Occipital lobe (tissue), 1 donor: ENCODE measurements at regions not wholly inside any gene's neighbourhood (a gene's known extent, or its start where the extent isn't known, plus 50 kb on each side); places are given as distances from the start of the nearest gene placed in this dataset.
A peak's percentile ranks its signal among the peaks of the same experiment; 100 is the strongest.

Experiments used
- DNase-seq: peaks from one replicate; lab custom pipeline; 2025; lab: John Stamatoyannopoulos, UW

GRCh38 chr2:153005071-153005730, 286.8 kb downstream of the ARL6IP6 start:
- DNase-seq, result no peak

- no peak for DNase-seq
Observed at GRCh38 chr2:153004627-153005026, 286.2 kb downstream of the ARL6IP6 start.

- no peak for DNase-seq
Observed at GRCh38 chr2:152974146-152974545, 255.7 kb downstream of the ARL6IP6 start.

GRCh38 chr2:152971685-152972084, 253.3 kb downstream of the ARL6IP6 start:
- DNase-seq, result no peak

DNA sequence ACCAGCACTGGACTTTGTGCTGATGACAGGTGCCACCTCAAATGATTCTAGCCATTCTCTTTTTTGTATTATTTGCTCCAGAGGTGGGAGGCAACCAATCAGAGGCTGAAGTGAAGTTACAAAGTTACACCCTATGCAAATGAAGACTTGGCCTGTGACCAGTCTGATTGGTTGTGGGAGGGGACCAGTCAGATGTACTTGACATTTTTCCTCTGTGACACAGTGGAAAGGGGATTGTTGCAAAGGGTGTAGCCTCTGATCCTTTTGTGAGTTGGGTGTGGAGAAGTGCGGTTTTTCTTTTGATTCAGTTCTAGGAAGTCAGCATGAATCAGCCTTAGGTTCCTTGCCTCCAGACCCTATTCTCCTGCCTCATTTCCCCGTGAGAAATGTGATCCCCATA, 244.0 kb downstream of the ARL6IP6 start:
- DNase-seq, result no peak

- no peak for DNase-seq
Observed at GRCh38 chr2:152961351-152961750, 242.9 kb downstream of the ARL6IP6 start.

- no peak for DNase-seq
Observed at GRCh38 chr2:152950126-152950525, 231.7 kb downstream of the ARL6IP6 start.

DNA sequence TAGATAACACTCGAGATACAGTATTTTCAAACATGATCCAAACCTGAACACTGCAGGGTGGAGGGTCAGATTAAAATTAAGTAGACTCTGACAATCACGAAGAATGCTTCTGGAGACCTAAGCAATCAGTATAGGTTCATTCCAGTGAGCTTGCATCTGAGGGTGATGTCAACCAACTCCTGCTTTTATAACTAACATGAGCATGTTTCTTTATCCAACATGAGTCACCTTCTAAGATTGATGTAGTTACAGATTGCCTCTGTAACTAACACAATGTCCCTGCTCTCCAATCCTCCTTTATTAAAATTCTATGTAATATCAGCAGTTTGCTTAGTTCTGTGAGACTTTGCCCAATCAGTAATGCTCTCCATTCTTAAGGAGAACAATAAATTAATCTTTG, 225.7 kb downstream of the ARL6IP6 start:
- no peak for DNase-seq

DNA sequence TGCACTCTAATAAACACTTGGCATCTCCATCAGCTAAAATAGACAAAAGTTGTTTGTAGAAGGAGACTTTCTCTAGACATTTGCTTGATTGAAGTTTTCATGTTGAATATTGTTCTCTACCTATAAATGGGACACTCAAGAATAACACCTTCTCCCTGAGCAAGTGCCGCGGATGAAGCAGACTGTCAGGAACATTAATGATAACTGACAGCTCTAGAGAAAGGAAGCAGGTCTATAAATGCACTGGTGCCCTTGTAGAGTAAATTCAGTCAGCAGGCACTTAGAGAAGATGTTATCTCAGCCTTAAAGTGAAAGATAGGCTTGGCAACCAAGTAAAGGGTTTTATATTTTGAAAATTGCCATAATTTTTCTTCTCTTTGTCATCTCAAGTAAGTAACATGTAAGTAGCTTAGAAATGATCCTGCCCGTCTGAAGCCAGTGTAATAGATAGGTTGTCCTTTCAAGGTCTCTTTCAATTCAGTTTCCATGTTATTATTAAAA, 224.6 kb downstream of the ARL6IP6 start:
- no peak for DNase-seq

- no peak for DNase-seq
Observed at GRCh38 chr2:152930501-152930900, 212.1 kb downstream of the ARL6IP6 start.

- no peak for DNase-seq
Observed at GRCh38 chr2:152929628-152930027, 211.2 kb downstream of the ARL6IP6 start.

GRCh38 chr2:152925547-152926448, 207.4 kb downstream of the ARL6IP6 start:
- DNase-seq, result peak; percentile 12

DNA sequence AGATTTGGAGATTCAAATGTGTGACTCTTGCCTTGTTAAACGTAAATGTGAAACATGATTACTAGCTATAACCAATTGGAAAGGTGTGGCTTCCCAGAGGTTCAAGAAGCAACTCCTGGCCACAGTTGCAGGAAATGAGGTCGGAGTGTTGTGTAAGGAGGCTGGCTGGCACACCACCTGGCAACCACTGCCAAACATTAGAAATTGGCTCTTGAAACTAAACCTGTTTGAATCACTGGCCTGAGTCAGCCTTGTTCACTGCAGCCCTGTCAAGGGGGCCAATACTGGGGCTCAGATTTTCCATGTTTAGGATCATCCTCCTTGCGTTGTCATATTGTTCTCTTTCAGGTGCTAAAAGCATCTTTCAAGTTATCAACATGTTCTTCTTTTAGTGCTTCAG, 206.3 kb downstream of the ARL6IP6 start:
- no peak for DNase-seq

DNA sequence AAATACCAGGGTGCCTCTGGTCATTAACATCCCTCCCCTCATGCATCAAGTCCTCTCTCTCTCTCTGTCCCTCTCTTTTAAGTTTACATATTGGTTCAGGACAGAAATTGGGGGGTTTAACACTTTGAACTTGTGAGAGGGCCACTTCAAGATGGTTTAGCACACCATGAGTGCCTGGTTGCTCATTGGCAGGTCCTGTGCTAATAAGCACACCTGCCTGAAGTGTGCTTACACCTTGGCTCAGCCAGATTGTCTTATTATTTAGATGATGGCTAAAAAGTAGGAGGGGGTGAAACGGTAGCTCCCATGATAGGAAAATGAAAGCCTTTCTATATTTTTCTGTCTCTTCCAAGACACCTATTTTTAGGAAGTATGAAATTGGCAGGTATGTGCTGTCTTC, 205.8 kb downstream of the ARL6IP6 start:
- no peak for DNase-seq

- DNase-seq, result no peak
Observed at GRCh38 chr2:152920846-152921245, 202.4 kb downstream of the ARL6IP6 start.

DNA sequence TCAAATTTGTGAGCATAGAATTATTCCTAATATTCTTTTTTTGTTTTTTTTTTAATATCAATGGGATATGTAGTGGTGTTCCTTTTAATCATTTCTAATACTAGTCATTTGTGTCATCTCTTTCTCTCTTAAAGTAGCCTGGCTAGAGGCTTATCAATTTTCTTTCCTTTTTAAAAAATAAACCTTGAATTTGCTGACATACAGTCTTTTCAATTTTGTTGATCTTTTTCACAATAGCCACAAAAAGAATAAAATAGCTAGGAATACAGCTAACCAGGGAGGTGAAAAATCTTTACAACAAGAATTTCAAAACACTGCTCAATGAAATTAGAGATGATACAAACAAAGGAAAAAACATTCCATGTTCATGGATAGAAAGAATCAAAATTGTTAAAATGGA, 192.6 kb downstream of the ARL6IP6 start:
- no peak for DNase-seq

- no peak for DNase-seq
Observed at GRCh38 chr2:152907046-152907445, 188.6 kb downstream of the ARL6IP6 start.

DNA sequence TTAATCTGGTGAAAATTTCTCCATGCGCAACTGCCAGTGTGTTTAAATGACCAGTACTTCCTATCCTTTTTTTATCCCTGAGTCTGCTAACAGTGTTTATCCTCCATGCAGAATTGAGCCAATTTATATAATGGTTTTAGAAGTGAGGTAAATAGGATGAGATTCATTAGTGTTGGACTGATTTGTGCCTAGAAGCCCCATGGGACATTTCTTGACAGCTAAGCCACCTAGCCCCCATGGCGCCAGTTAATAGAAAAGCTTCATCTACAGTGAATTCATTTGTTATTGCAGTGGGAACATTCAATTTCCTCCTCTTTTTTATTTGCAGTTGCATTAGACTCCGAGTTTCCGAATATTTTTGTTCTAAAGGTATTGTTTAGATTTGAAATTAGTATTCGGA, 175.6 kb downstream of the ARL6IP6 start:
- no peak for DNase-seq

- no peak for DNase-seq
Observed at GRCh38 chr2:152890736-152891135, 172.3 kb downstream of the ARL6IP6 start.

DNA sequence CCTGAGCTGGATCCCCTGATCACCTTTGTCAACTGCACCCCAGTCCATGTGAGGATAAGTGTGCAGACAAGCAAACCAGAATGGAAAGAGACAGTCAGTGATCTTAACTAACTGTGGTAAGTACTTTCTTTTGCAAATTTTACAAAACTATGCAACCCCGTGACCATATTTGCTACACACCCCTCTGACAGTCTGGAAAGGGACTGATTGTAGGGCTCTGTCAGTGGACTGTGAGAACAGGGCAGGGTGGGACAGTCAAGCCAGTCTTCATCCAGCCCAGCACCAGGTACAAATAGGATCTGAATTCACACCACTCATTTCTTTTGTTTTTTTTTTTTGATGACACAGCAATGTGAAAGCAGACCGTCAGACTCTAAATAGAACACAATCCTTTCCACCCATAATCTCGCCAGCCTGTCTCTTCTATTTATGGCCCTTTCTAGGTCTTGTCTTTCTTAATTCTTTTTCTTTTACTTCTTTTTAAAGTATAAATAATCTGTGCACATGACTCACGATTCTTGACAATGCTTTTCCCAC, 165.6 kb downstream of the ARL6IP6 start:
- DNase-seq, result no peak

GRCh38 chr2:152881527-152881926, 163.1 kb downstream of the ARL6IP6 start:
- no peak for DNase-seq

- no peak for DNase-seq
Observed at GRCh38 chr2:152879275-152879674, 160.9 kb downstream of the ARL6IP6 start.
